ENCODE measurements at regions not wholly inside any gene's neighbourhood (a gene's known extent, or its start where the extent isn't known, plus 50 kb on each side); places are given as distances from the start of the nearest gene placed in this dataset.

- TF ChIP-seq, protein P1, sequence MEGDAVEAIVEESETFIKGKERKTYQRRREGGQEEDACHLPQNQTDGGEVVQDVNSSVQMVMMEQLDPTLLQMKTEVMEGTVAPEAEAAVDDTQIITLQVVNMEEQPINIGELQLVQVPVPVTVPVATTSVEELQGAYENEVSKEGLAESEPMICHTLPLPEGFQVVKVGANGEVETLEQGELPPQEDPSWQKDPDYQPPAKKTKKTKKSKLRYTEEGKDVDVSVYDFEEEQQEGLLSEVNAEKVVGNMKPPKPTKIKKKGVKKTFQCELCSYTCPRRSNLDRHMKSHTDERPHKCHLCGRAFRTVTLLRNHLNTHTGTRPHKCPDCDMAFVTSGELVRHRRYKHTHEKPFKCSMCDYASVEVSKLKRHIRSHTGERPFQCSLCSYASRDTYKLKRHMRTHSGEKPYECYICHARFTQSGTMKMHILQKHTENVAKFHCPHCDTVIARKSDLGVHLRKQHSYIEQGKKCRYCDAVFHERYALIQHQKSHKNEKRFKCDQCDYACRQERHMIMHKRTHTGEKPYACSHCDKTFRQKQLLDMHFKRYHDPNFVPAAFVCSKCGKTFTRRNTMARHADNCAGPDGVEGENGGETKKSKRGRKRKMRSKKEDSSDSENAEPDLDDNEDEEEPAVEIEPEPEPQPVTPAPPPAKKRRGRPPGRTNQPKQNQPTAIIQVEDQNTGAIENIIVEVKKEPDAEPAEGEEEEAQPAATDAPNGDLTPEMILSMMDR (conservative IDR thresholded peaks at IDR 0.05; ENCODE audit: low read depth, low read length): no peak
- no peak for TF ChIP-seq EZH2 (IDR thresholded peaks at IDR 0.05; ENCODE audit: borderline replicate concordance, low read depth, low read length, poor library complexity, severe bottlenecking)
Measured at GRCh38 chr1:117803318-117803717, 126.1 kb downstream of the GDAP2 start.
